Ovary (tissue), 3 donors: ENCODE measurements at regions not wholly inside any gene's neighbourhood (a gene's known extent, or its start where the extent isn't known, plus 50 kb on each side); places are given as distances from the start of the nearest gene placed in this dataset.

Experiments
- POLR2A ChIP-seq: fragments of 450-650 bp; IDR thresholded peaks from one replicate; pipeline ENCODE4 v1.6.1; 2017; ENCODE audit warnings: antibody characterized with exemption, mild to moderate bottlenecking, moderate library complexity
- TF ChIP-seq, protein P1 (sequence below), 3 donors: fragments of 450-650 bp in 2 of 3; fragments of 200-600 bp in 1 of 3; IDR thresholded peaks; one replicate each; pipeline versions ENCODE4 v1.5.1 to v1.8.0; 2016 to 2022; ENCODE audit warnings: antibody characterized with exemption in 3 of 3, mild to moderate bottlenecking in 1 of 3
- donor health status: DM: no; HTN: no; CAD: no.

DNA sequence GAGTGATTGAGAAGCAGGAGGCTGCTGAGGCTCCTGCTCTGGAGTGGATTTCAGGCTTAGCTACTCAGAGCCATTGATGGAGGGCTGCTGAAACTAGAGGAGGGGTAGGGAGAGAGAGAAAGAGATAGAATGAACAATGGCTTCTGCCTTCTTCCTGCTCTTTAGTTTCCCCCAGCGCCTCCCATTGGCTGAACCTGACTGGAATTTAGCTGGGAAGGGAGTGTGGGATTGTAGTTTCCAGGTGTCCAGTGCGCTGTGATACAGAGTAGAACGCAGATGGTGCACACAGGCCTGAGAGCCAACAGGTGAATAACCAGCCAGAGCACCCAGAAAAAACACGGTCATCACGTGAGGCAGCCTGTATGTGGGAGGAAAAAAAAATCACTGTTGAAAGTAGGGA, 140.1 kb downstream of the IL20RB start:
- TF ChIP-seq, protein P1, sequence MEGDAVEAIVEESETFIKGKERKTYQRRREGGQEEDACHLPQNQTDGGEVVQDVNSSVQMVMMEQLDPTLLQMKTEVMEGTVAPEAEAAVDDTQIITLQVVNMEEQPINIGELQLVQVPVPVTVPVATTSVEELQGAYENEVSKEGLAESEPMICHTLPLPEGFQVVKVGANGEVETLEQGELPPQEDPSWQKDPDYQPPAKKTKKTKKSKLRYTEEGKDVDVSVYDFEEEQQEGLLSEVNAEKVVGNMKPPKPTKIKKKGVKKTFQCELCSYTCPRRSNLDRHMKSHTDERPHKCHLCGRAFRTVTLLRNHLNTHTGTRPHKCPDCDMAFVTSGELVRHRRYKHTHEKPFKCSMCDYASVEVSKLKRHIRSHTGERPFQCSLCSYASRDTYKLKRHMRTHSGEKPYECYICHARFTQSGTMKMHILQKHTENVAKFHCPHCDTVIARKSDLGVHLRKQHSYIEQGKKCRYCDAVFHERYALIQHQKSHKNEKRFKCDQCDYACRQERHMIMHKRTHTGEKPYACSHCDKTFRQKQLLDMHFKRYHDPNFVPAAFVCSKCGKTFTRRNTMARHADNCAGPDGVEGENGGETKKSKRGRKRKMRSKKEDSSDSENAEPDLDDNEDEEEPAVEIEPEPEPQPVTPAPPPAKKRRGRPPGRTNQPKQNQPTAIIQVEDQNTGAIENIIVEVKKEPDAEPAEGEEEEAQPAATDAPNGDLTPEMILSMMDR (IDR thresholded peaks at IDR 0.05), result no peak
- no peak for TF ChIP-seq POLR2A
